Posterior cingulate gyrus (tissue), 11 donors: ENCODE measurements at regions not wholly inside any gene's neighbourhood (a gene's known extent, or its start where the extent isn't known, plus 50 kb on each side); places are given as distances from the start of the nearest gene placed in this dataset.
"Not testable (repeated sequence)": the region's sequence is repeated elsewhere in the genome, so short reads cannot be mapped to it uniquely, and the experiment has no call there.

Experiments used
- DNase-seq, 10 donors: peaks; one replicate each; pipeline versions ENCODE4 v3.0.0 to v3.0.0-alpha.2; 2020 to 2021; ENCODE audit warnings: mixed read lengths in 3 of 10
- intact Hi-C: fragments of 100-400 bp; cut with DNase I; formaldehyde crosslinking; loops from one replicate; pipeline ENCODE4 v1.15.1; 2023

- intact Hi-C loops: no loop called here
- no peak for DNase-seq
Measured at GRCh38 chr22:26768156-26768515, 110.7 kb downstream of the MIAT start.

- no peak for DNase-seq
- intact Hi-C loops: no loop called here
Measured at GRCh38 chr22:26768952-26769351, 111.6 kb downstream of the MIAT start.

- no peak for DNase-seq
- intact Hi-C loops: no loop called here
Measured at GRCh38 chr22:26769663-26770062, 112.3 kb downstream of the MIAT start.

GRCh38 chr22:26770624-26771023, 113.2 kb downstream of the MIAT start:
- DNase-seq: no peak
- intact Hi-C loops: no loop called here

- peak in 1 of 10 donors; percentile 61 for DNase-seq
- intact Hi-C loops: not testable (repeated sequence)
Measured at GRCh38 chr22:26773054-26773453, 115.7 kb downstream of the MIAT start.

GRCh38 chr22:26775394-26775793, 118.0 kb downstream of the MIAT start:
- DNase-seq: peak in 1 of 10 donors; percentile 15
- intact Hi-C loops: no loop called here

- peak in 1 of 10 donors; percentile 7 for DNase-seq
- intact Hi-C loops: no loop called here
Measured at GRCh38 chr22:26777156-26777801, 119.9 kb downstream of the MIAT start.

GRCh38 chr22:26778372-26778771, 121.0 kb downstream of the MIAT start:
- intact Hi-C loops: no loop called here
- peak in 1 of 10 donors; percentile 25 for DNase-seq

GRCh38 chr22:26779108-26779507, 121.7 kb downstream of the MIAT start:
- intact Hi-C loops: no loop called here

GRCh38 chr22:26779929-26780328, 122.5 kb downstream of the MIAT start:
- DNase-seq: peak in 1 of 10 donors; percentile 7
- intact Hi-C loops: no loop called here

More at GRCh38 chr22:26779108-26779507, 121.7 kb downstream of the MIAT start:
- peak in 1 of 10 donors; percentile 27 for DNase-seq

- peak in 1 of 10 donors; percentile 13 for DNase-seq
- intact Hi-C loops: no loop called here
Measured at GRCh38 chr22:26780521-26780920, 123.1 kb downstream of the MIAT start.

- DNase-seq: no peak
Measured at GRCh38 chr22:26781062-26781461, 123.7 kb downstream of the MIAT start.

GRCh38 chr22:26781596-26781995, 124.2 kb downstream of the MIAT start:
- intact Hi-C loops: no loop called here
- DNase-seq: peak in 1 of 10 donors; percentile 67

More at GRCh38 chr22:26781062-26781461, 123.7 kb downstream of the MIAT start:
- intact Hi-C loops: no loop called here

- peak in 1 of 10 donors; percentile 20 for DNase-seq
- intact Hi-C loops: no loop called here
Measured at GRCh38 chr22:26783885-26784284, 126.5 kb downstream of the MIAT start.

- DNase-seq: peak in 1 of 10 donors; percentile 13
- intact Hi-C loops: no loop called here
Measured at GRCh38 chr22:26784772-26785171, 127.4 kb downstream of the MIAT start.

- DNase-seq: no peak
- intact Hi-C loops: no loop called here
Measured at GRCh38 chr22:26785932-26786331, 128.5 kb downstream of the MIAT start.

- intact Hi-C loops: no loop called here
- no peak for DNase-seq
Measured at GRCh38 chr22:26786398-26786797, 129.0 kb downstream of the MIAT start.

- no peak for DNase-seq
Measured at GRCh38 chr22:26789951-26790350, 132.6 kb downstream of the MIAT start.

GRCh38 chr22:26792522-26792921, 135.1 kb downstream of the MIAT start:
- no peak for DNase-seq
- intact Hi-C loops: no loop called here

More at GRCh38 chr22:26789951-26790350, 132.6 kb downstream of the MIAT start:
- intact Hi-C loops: no loop called here

- intact Hi-C loops: no loop called here
- no peak for DNase-seq
Measured at GRCh38 chr22:26796785-26797184, 139.4 kb downstream of the MIAT start.

- no peak for DNase-seq
- intact Hi-C loops: no loop called here
Measured at GRCh38 chr22:26797910-26798309, 140.5 kb downstream of the MIAT start.

GRCh38 chr22:26798462-26799065, 141.2 kb downstream of the MIAT start:
- intact Hi-C loops: no loop called here

More at GRCh38 chr22:26798462-26799065, 141.2 kb downstream of the MIAT start:
- no peak for DNase-seq
